ENCODE measurements at regions not wholly inside any gene's neighbourhood (a gene's known extent, or its start where the extent isn't known, plus 50 kb on each side); places are given as distances from the start of the nearest gene placed in this dataset.

DNA sequence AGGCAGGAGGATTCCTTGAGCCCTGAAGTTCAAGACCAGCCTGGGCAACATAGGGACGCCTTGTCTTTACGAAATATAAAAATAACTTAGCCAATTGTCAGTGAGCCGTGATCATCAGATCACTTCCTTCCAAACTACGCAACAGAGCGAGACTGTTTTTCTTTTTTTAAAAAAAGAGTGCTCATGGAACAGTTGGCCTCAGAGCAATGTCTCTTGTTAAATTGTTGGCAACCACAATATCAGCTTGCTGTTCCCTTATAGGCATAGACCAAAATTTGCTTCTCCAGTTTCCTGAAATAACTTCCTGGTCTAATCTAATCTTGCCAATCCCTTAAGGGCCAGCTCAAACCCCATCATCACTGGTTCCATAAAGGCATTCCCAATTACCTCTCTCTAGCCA lies 93.3 kb upstream of the SLC4A7 start:
- Histone ChIP-seq H3K9me2 (no peaks in the 10 kb centered on the region), H3K4me3 (ENCODE audit: low read depth in 2 of 2, low read length in 1 of 2) (no peak overlapping the region), H3K27me3 (ENCODE audit: insufficient read depth) (no peaks in the 10 kb centered on the region), H4K20me1 (ENCODE audit: insufficient read depth) (no peaks in the 10 kb centered on the region), H3K4me1 (ENCODE audit: control insufficient read depth in 1 of 2, insufficient read depth in 2 of 2, low read depth in 1 of 2, low read length in 1 of 2) (no peaks in the 10 kb centered on the region; a peak in 1 of 4 replicates), H2AFZ (ENCODE audit: low read depth) (no peak overlapping the region), H3K9ac (no peak overlapping the region), H3K27ac (ENCODE audit: low read depth in 2 of 2, low read length in 1 of 2) (no peak overlapping the region), H3K4me2 (no peak overlapping the region), H3K36me3 (replicated peaks in 1 of 2; ENCODE audit: control insufficient read depth in 1 of 2, insufficient read depth in 2 of 2, low read length in 1 of 2) (no peaks in the 10 kb centered on the region), H3K9me3 (no peaks in the 10 kb centered on the region), H3K79me2 (ENCODE audit: insufficient read depth) (no peaks in the 10 kb centered on the region), H3F3A (replicated peaks; ENCODE audit: insufficient read depth) (no peaks in the 10 kb centered on the region)
- POLR2A ChIA-PET = interaction anchor here (0.7 kb wide), 1 partner anchor 44 kb away, joined by 7 read pairs; no protein-coding TSS in a partner anchor
- TF ChIP-seq GABPA (IDR thresholded peaks at IDR 0.05; ENCODE audit: low read depth) = no peak
- no peak for TF ChIP-seq MEF2A (IDR thresholded peaks at IDR 0.05; ENCODE audit: borderline replicate concordance, low read depth)
- TF ChIP-seq, protein P1, sequence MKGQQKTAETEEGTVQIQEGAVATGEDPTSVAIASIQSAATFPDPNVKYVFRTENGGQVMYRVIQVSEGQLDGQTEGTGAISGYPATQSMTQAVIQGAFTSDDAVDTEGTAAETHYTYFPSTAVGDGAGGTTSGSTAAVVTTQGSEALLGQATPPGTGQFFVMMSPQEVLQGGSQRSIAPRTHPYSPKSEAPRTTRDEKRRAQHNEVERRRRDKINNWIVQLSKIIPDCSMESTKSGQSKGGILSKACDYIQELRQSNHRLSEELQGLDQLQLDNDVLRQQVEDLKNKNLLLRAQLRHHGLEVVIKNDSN (IDR thresholded peaks at IDR 0.05; ENCODE audit: borderline replicate concordance, low read depth) = no peak
- TF ChIP-seq REST (IDR thresholded peaks at IDR 0.05; ENCODE audit: low read depth, low read length) = no peak
- no peak for TF ChIP-seq TAF1 (IDR thresholded peaks at IDR 0.05; ENCODE audit: borderline replicate concordance, low read depth, low read length)
- TF ChIP-seq, protein P2, sequence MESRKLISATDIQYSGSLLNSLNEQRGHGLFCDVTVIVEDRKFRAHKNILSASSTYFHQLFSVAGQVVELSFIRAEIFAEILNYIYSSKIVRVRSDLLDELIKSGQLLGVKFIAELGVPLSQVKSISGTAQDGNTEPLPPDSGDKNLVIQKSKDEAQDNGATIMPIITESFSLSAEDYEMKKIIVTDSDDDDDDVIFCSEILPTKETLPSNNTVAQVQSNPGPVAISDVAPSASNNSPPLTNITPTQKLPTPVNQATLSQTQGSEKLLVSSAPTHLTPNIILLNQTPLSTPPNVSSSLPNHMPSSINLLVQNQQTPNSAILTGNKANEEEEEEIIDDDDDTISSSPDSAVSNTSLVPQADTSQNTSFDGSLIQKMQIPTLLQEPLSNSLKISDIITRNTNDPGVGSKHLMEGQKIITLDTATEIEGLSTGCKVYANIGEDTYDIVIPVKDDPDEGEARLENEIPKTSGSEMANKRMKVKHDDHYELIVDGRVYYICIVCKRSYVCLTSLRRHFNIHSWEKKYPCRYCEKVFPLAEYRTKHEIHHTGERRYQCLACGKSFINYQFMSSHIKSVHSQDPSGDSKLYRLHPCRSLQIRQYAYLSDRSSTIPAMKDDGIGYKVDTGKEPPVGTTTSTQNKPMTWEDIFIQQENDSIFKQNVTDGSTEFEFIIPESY (IDR thresholded peaks at IDR 0.05; ENCODE audit: borderline replicate concordance, low read depth) = no peak
- TF ChIP-seq CHD2 (IDR thresholded peaks at IDR 0.05; ENCODE audit: low read length, partially characterized antibody) = no peak
- no peak for TF ChIP-seq ELF1 (IDR thresholded peaks at IDR 0.05)
- TF ChIP-seq FOXM1 (IDR thresholded peaks at IDR 0.05; ENCODE audit: low read depth) = no peak
- TF ChIP-seq, protein P3, sequence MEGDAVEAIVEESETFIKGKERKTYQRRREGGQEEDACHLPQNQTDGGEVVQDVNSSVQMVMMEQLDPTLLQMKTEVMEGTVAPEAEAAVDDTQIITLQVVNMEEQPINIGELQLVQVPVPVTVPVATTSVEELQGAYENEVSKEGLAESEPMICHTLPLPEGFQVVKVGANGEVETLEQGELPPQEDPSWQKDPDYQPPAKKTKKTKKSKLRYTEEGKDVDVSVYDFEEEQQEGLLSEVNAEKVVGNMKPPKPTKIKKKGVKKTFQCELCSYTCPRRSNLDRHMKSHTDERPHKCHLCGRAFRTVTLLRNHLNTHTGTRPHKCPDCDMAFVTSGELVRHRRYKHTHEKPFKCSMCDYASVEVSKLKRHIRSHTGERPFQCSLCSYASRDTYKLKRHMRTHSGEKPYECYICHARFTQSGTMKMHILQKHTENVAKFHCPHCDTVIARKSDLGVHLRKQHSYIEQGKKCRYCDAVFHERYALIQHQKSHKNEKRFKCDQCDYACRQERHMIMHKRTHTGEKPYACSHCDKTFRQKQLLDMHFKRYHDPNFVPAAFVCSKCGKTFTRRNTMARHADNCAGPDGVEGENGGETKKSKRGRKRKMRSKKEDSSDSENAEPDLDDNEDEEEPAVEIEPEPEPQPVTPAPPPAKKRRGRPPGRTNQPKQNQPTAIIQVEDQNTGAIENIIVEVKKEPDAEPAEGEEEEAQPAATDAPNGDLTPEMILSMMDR (IDR thresholded peaks at IDR 0.05) = no peak
- no peak for TF ChIP-seq FOSL2 (IDR thresholded peaks at IDR 0.05; ENCODE audit: borderline replicate concordance, low read depth)
- TF ChIP-seq RXRA (IDR thresholded peaks at IDR 0.05; ENCODE audit: borderline replicate concordance, low read depth) = no peak
- TF ChIP-seq RFX5 (IDR thresholded peaks at IDR 0.05; ENCODE audit: low read length) = no peak
- no peak for TF ChIP-seq SIN3A (IDR thresholded peaks at IDR 0.05; ENCODE audit: borderline replicate concordance, low read depth, low read length)
- no peak for DNase-seq
- 94% methylated on average over 5 of the region's 5 CpGs for WGBS (ENCODE audit: low lambda C conversion rate)
- CTCF ChIA-PET = no interaction called here
